ENCODE measurements at regions not wholly inside any gene's neighbourhood (a gene's known extent, or its start where the extent isn't known, plus 50 kb on each side); places are given as distances from the start of the nearest gene placed in this dataset.

GRCh38 chr7:50214126-50214670 is 90.3 kb upstream of the IKZF1 start:
- Mint-ChIP-seq H3K4me1 (peaks cover 51 to 74% (median 63%) of the 10 kb centered on the region in 3 donors), H3K9me3 (no peaks in the 10 kb centered on the region), H3K4me3 (no peak overlapping the region), H3K27ac (peak overlapping the region in 3 of 8 donors; percentile 50 to 72 (median 69)), H3K36me3 (no peaks in the 10 kb centered on the region), H3K27me3 (no peaks in the 10 kb centered on the region)
- H3K9me3 ChIP-seq (ENCODE audit: low read length), result no peaks in the 10 kb centered on the region
- DNase-seq, result no peak
- POLR2A ChIA-PET, result no interaction called here
- peak overlapping the region; percentile 30 for H3K4me3 ChIP-seq (ENCODE audit: low read length)
- CTCF ChIA-PET, result interaction anchor here (0.7 to 2.3 kb wide), 8 partner anchors 9 to 154 kb away, joined by 3 to 8 read pairs (median 4); partner anchors contain the start of gene IKZF1
- no peak overlapping the region for H3K27ac ChIP-seq (ENCODE audit: low read depth, low read length)
- no peaks in the 10 kb centered on the region for H3K36me3 ChIP-seq (ENCODE audit: insufficient read depth, low read length)
- H3K27me3 ChIP-seq (ENCODE audit: insufficient read depth, low read length, poor library complexity, severe bottlenecking), result no peaks in the 10 kb centered on the region
- peaks cover 63% of the 10 kb centered on the region for H3K4me1 ChIP-seq (ENCODE audit: insufficient read depth, low read length)

GRCh38 chr7:50213622-50214017 is 90.9 kb upstream of the IKZF1 start:
- POLR2A ChIA-PET, result interaction anchor here (0.7 to 1.2 kb wide), 2 partner anchors 13 to 154 kb away, joined by 3 to 4 read pairs; no protein-coding TSS in a partner anchor
- peak overlapping the region; percentile 30 for H3K4me3 ChIP-seq (ENCODE audit: low read length)
- H3K4me3 Mint-ChIP-seq, result peak overlapping the region in 4 of 7 donors; percentile 15 to 33 (median 26)

GRCh38 chr7:50212666-50213621 is 91.6 kb upstream of the IKZF1 start:
- Histone ChIP-seq H3K4me3 (ENCODE audit: low read length) (no peak overlapping the region), H3K27ac (ENCODE audit: low read depth, low read length) (no peak overlapping the region), H3K4me1 (ENCODE audit: insufficient read depth, low read length) (peaks cover 66% of the 10 kb centered on the region), H3K36me3 (ENCODE audit: insufficient read depth, low read length) (no peaks in the 10 kb centered on the region), H3K9me3 (ENCODE audit: low read length) (no peaks in the 10 kb centered on the region), H3K27me3 (ENCODE audit: insufficient read depth, low read length, poor library complexity, severe bottlenecking) (no peaks in the 10 kb centered on the region)
- Mint-ChIP-seq H3K9me3 (no peaks in the 10 kb centered on the region), H3K27me3 (no peaks in the 10 kb centered on the region), H3K36me3 (no peaks in the 10 kb centered on the region), H3K4me3 (peak overlapping the region in 5 of 7 donors; percentile 15 to 33 (median 25)), H3K27ac (peak overlapping the region in 6 of 8 donors; percentile 12 to 73 (median 50)), H3K4me1 (peaks cover 59 to 84% (median 74%) of the 10 kb centered on the region in 3 donors)
- CTCF ChIA-PET, result interaction anchor here (1.7 to 2.3 kb wide), 5 partner anchors 7 to 102 kb away, joined by 5 to 8 read pairs (median 5); partner anchors contain the start of gene IKZF1
- POLR2A ChIA-PET, result interaction anchor here (0.7 to 1.2 kb wide), 3 partner anchors 13 to 155 kb away, joined by 3 to 5 read pairs (median 4); no protein-coding TSS in a partner anchor
- DNase-seq, result no peak

More at GRCh38 chr7:50213622-50214017, 90.9 kb upstream of the IKZF1 start:
- Mint-ChIP-seq H3K36me3 (no peaks in the 10 kb centered on the region), H3K9me3 (no peaks in the 10 kb centered on the region), H3K27ac (peak overlapping the region in 6 of 8 donors; percentile 45 to 79 (median 70)), H3K27me3 (no peaks in the 10 kb centered on the region), H3K4me1 (peaks cover 55 to 80% (median 68%) of the 10 kb centered on the region in 3 donors)
- CTCF ChIA-PET, result interaction anchor here (0.7 to 2.3 kb wide), 9 partner anchors 8 to 155 kb away, joined by 3 to 8 read pairs (median 5); partner anchors contain the start of gene IKZF1
- DNase-seq, result no peak
- H3K27me3 ChIP-seq (ENCODE audit: insufficient read depth, low read length, poor library complexity, severe bottlenecking), result no peaks in the 10 kb centered on the region
- no peaks in the 10 kb centered on the region for H3K9me3 ChIP-seq (ENCODE audit: low read length)
- H3K4me1 ChIP-seq (ENCODE audit: insufficient read depth, low read length), result peaks cover 63% of the 10 kb centered on the region
- H3K36me3 ChIP-seq (ENCODE audit: insufficient read depth, low read length), result no peaks in the 10 kb centered on the region
- no peak overlapping the region for H3K27ac ChIP-seq (ENCODE audit: low read depth, low read length)

- H3K9me3 ChIP-seq (ENCODE audit: low read length), result no peaks in the 10 kb centered on the region
- H3K27me3 ChIP-seq (ENCODE audit: insufficient read depth, low read length, poor library complexity, severe bottlenecking), result no peaks in the 10 kb centered on the region
- Mint-ChIP-seq H3K27me3 (no peaks in the 10 kb centered on the region), H3K4me3 (peak overlapping the region in 1 of 7 donors; percentile 87), H3K4me1 (peaks cover 66 to 86% (median 74%) of the 10 kb centered on the region in 3 donors), H3K9me3 (no peaks in the 10 kb centered on the region), H3K27ac (peak overlapping the region in 2 of 8 donors; percentile 1 to 75), H3K36me3 (no peaks in the 10 kb centered on the region)
- ChIA-PET POLR2A (interaction anchor here (0.7 to 1.0 kb wide), 2 partner anchors 99 to 127 kb away, joined by 4 to 5 read pairs; no protein-coding TSS in a partner anchor), CTCF (interaction anchor here (1.7 to 2.0 kb wide), 2 partner anchors 16 to 96 kb away, joined by 5 read pairs; no protein-coding TSS in a partner anchor)
- H3K27ac ChIP-seq (ENCODE audit: low read depth, low read length), result no peak overlapping the region
- no peak overlapping the region for H3K4me3 ChIP-seq (ENCODE audit: low read length)
- H3K4me1 ChIP-seq (ENCODE audit: insufficient read depth, low read length), result peaks cover 73% of the 10 kb centered on the region
- no peak for DNase-seq
- H3K36me3 ChIP-seq (ENCODE audit: insufficient read depth, low read length), result no peaks in the 10 kb centered on the region
These were observed 92.5 kb upstream of the IKZF1 start for GRCh38 chr7:50212016-50212325.

GRCh38 chr7:50211130-50212015 is 93.1 kb upstream of the IKZF1 start:
- no peak for DNase-seq
- POLR2A ChIA-PET, result interaction anchor here (0.6 to 1.1 kb wide), 5 partner anchors 16 to 207 kb away, joined by 3 to 4 read pairs (median 3); no protein-coding TSS in a partner anchor
- H3K4me1 Mint-ChIP-seq, result peaks cover 71 to 90% (median 78%) of the 10 kb centered on the region in 3 donors
- Histone ChIP-seq H3K4me3 (ENCODE audit: low read length) (no peak overlapping the region), H3K27ac (ENCODE audit: low read depth, low read length) (no peak overlapping the region), H3K4me1 (ENCODE audit: insufficient read depth, low read length) (peaks cover 79% of the 10 kb centered on the region), H3K9me3 (ENCODE audit: low read length) (no peaks in the 10 kb centered on the region), H3K27me3 (ENCODE audit: insufficient read depth, low read length, poor library complexity, severe bottlenecking) (no peaks in the 10 kb centered on the region), H3K36me3 (ENCODE audit: insufficient read depth, low read length) (no peaks in the 10 kb centered on the region)
- no peaks in the 10 kb centered on the region for H3K9me3 Mint-ChIP-seq
- peak overlapping the region; percentile 9 to 92 (median 72) for H3K27ac Mint-ChIP-seq
- H3K36me3 Mint-ChIP-seq, result no peaks in the 10 kb centered on the region
- peak overlapping the region in 6 of 7 donors; percentile 54 to 87 (median 68) for H3K4me3 Mint-ChIP-seq
- CTCF ChIA-PET, result interaction anchor here (0.8 to 1.5 kb wide), 8 partner anchors 8 to 157 kb away, joined by 3 to 5 read pairs (median 4); no protein-coding TSS in a partner anchor
- no peaks in the 10 kb centered on the region for H3K27me3 Mint-ChIP-seq

- no peak overlapping the region for H3K4me3 ChIP-seq (ENCODE audit: low read length)
- Mint-ChIP-seq H3K27ac (peak overlapping the region; percentile 9 to 92 (median 72)), H3K36me3 (no peaks in the 10 kb centered on the region), H3K9me3 (no peaks in the 10 kb centered on the region), H3K4me1 (peaks cover 78 to 90% (median 85%) of the 10 kb centered on the region in 3 donors), H3K4me3 (peak overlapping the region in 5 of 7 donors; percentile 53 to 78 (median 65)), H3K27me3 (no peaks in the 10 kb centered on the region)
- CTCF ChIA-PET, result interaction anchor here (0.8 to 1.5 kb wide), 9 partner anchors 8 to 157 kb away, joined by 3 to 5 read pairs (median 3); no protein-coding TSS in a partner anchor
- no peaks in the 10 kb centered on the region for H3K36me3 ChIP-seq (ENCODE audit: insufficient read depth, low read length)
- H3K27ac ChIP-seq (ENCODE audit: low read depth, low read length), result no peak overlapping the region
- DNase-seq, result no peak
- H3K27me3 ChIP-seq (ENCODE audit: insufficient read depth, low read length, poor library complexity, severe bottlenecking), result no peaks in the 10 kb centered on the region
- POLR2A ChIA-PET, result interaction anchor here (0.7 to 1.1 kb wide), 4 partner anchors 17 to 158 kb away, joined by 3 to 4 read pairs (median 3); no protein-coding TSS in a partner anchor
- H3K4me1 ChIP-seq (ENCODE audit: insufficient read depth, low read length), result peaks cover 86% of the 10 kb centered on the region
- H3K9me3 ChIP-seq (ENCODE audit: low read length), result no peaks in the 10 kb centered on the region
These were observed 93.8 kb upstream of the IKZF1 start for GRCh38 chr7:50210706-50211115.
